Heart left ventricle (tissue), 13 donors: ENCODE measurements at regions not wholly inside any gene's neighbourhood (a gene's known extent, or its start where the extent isn't known, plus 50 kb on each side); places are given as distances from the start of the nearest gene placed in this dataset.

Experiments used
- CTCF ChIP-seq, 12 donors: fragments of 200-600 bp; sonication (generic) in 4 of 12; IDR thresholded peaks; one replicate each; pipeline versions ENCODE4 v1.5.0 to v1.8.0; 2018 to 2022; ENCODE audit warnings: antibody characterized with exemption in 12 of 12, mild to moderate bottlenecking in 5 of 12
- POLR2A ChIP-seq, 2 donors: fragments of 450-650 bp; IDR thresholded peaks; one replicate each; pipeline ENCODE4 v1.6.1; 2017; ENCODE audit warnings: antibody characterized with exemption in 2 of 2, mild to moderate bottlenecking in 2 of 2, moderate library complexity in 2 of 2
- donor health status: ischemic (EF 13 %, LVEDD 7.1; RV severe dilation, severe dysfunction).
- donor health status: DM: no; HTN: yes; CAD: no.
- donor health status: DM: no; HTN: no; CAD: no.
- donor health status: ischemic (EF 25% LVEDD 6.9; RV normal size, moderate dysfunction).
- donor health status: ischemic (EF 25% LVEDD 5.7; RV mildly dilated, moderate dysfunction).
- donor health status: ischemic (EF 35%, LVEDD 5.7; RV mildly dilated, moderate dysfunction).
- donor health status: nonischemic (EF 11% LVEDD 7.7; RV severe dilation, severe dysfunction).
- donor health status: DM: yes; HTN: yes; CAD: no.
- donor health status: PGD.
- donor health status: ischemic (EF 29% LVEDD 5.4; RV normal size, mild dysfunction).
- donor health status: nonischemic (EF 23%, LVEDD 6.1; RV moderate dilation, normal function).

- TF ChIP-seq POLR2A (IDR thresholded peaks at IDR 0.05) (no peak), CTCF (IDR thresholded peaks at IDR 0.05) (no peak)
These were observed 151.1 kb upstream of the CST7 start for GRCh38 chr20:24797745-24798655.
